ENCODE measurements at regions not wholly inside any gene's neighbourhood (a gene's known extent, or its start where the extent isn't known, plus 50 kb on each side); places are given as distances from the start of the nearest gene placed in this dataset.

- no peak overlapping the region for H3K27ac Mint-ChIP-seq (ENCODE audit: unreplicated experiment)
- DNase-seq (ENCODE audit: low spot score), result no peak
- peaks cover 6% of the 10 kb centered on the region for H3K9me3 Mint-ChIP-seq (ENCODE audit: unreplicated experiment)
- no peak for TF ChIP-seq CTCF (IDR thresholded peaks at IDR 0.05; ENCODE audit: unreplicated experiment)
- no peaks in the 10 kb centered on the region for H3K36me3 Mint-ChIP-seq (ENCODE audit: low read depth, unreplicated experiment)
- peaks cover 3% of the 10 kb centered on the region for H3K27me3 Mint-ChIP-seq (ENCODE audit: unreplicated experiment)
- no peak overlapping the region for H3K4me3 Mint-ChIP-seq (ENCODE audit: unreplicated experiment)
- H3K4me1 Mint-ChIP-seq (ENCODE audit: unreplicated experiment), result no peaks in the 10 kb centered on the region
Observed at GRCh38 chr19:29457413-29457812, 68.4 kb upstream of the VSTM2B start.

GRCh38 chr19:29467824-29468401 lies 57.9 kb upstream of the VSTM2B start:
- H3K9me3 Mint-ChIP-seq (ENCODE audit: unreplicated experiment), result no peaks in the 10 kb centered on the region
- no peaks in the 10 kb centered on the region for H3K36me3 Mint-ChIP-seq (ENCODE audit: low read depth, unreplicated experiment)
- H3K27ac Mint-ChIP-seq (ENCODE audit: unreplicated experiment), result no peak overlapping the region
- DNase-seq (ENCODE audit: low spot score), result no peak
- H3K27me3 Mint-ChIP-seq (ENCODE audit: unreplicated experiment), result no peaks in the 10 kb centered on the region
- H3K4me1 Mint-ChIP-seq (ENCODE audit: unreplicated experiment), result no peaks in the 10 kb centered on the region
- TF ChIP-seq CTCF (IDR thresholded peaks at IDR 0.05; ENCODE audit: unreplicated experiment), result no peak
- no peak overlapping the region for H3K4me3 Mint-ChIP-seq (ENCODE audit: unreplicated experiment)

GRCh38 chr19:29475469-29475868 lies 50.3 kb upstream of the VSTM2B start:
- H3K9me3 Mint-ChIP-seq (ENCODE audit: unreplicated experiment), result peaks cover 6% of the 10 kb centered on the region
- no peak overlapping the region for H3K4me3 Mint-ChIP-seq (ENCODE audit: unreplicated experiment)
- H3K36me3 Mint-ChIP-seq (ENCODE audit: low read depth, unreplicated experiment), result peaks cover 5% of the 10 kb centered on the region
- H3K27me3 Mint-ChIP-seq (ENCODE audit: unreplicated experiment), result peaks cover 3% of the 10 kb centered on the region
- H3K4me1 Mint-ChIP-seq (ENCODE audit: unreplicated experiment), result no peaks in the 10 kb centered on the region
- no peak for DNase-seq (ENCODE audit: low spot score)
- no peak overlapping the region for H3K27ac Mint-ChIP-seq (ENCODE audit: unreplicated experiment)
- TF ChIP-seq CTCF (IDR thresholded peaks at IDR 0.05; ENCODE audit: unreplicated experiment), result no peak

All from endothelial cell (in vitro differentiated cells).